ENCODE measurements at regions not wholly inside any gene's neighbourhood (a gene's known extent, or its start where the extent isn't known, plus 50 kb on each side); places are given as distances from the start of the nearest gene placed in this dataset.
A peak's percentile ranks its signal among the peaks of the same experiment; 100 is the strongest.
"Not testable (repeated sequence)": the region's sequence is repeated elsewhere in the genome, so short reads cannot be mapped to it uniquely, and the experiment has no call there.

- Histone ChIP-seq H3K4me1 (peaks cover 0 to 4% (median 0%) of the 10 kb centered on the region in 4 donors), H3K36me3 (no peaks in the 10 kb centered on the region), H3K27ac (no peak overlapping the region), H3K4me3 (no peak overlapping the region), H3K9me3 (no peaks in the 10 kb centered on the region), H3K27me3 (no peaks in the 10 kb centered on the region)
- TF ChIP-seq CTCF (IDR thresholded peaks at IDR 0.05), result no peak
- no peak for TF ChIP-seq POLR2A (IDR thresholded peaks at IDR 0.05)
- intact Hi-C loops (cut with DNase I), result no loop called here
- no peak for DNase-seq
- no peak for ATAC-seq
Observed at GRCh38 chr4:31190671-31191070, 470.5 kb downstream of the PCDH7 start.

GRCh38 chr4:31192341-31192740 lies 472.2 kb downstream of the PCDH7 start:
- no peak overlapping the region for H3K4me3 ChIP-seq

GRCh38 chr4:31193521-31193920 lies 473.4 kb downstream of the PCDH7 start:
- no peak for DNase-seq
- no peaks in the 10 kb centered on the region for H3K9me3 ChIP-seq
- peaks cover 0 to 4% (median 0%) of the 10 kb centered on the region in 4 donors for H3K4me1 ChIP-seq
- TF ChIP-seq CTCF (IDR thresholded peaks at IDR 0.05) (no peak), POLR2A (IDR thresholded peaks at IDR 0.05) (no peak)
- intact Hi-C loops (cut with DNase I), result no loop called here
- H3K4me3 ChIP-seq, result no peak overlapping the region
- no peak overlapping the region for H3K27ac ChIP-seq
- ATAC-seq, result no peak
- no peaks in the 10 kb centered on the region for H3K36me3 ChIP-seq
- H3K27me3 ChIP-seq, result no peaks in the 10 kb centered on the region
- 67% methylated on average over 1 of the region's 1 CpG for WGBS (ENCODE audit: insufficient coverage, low coverage, low lambda C conversion rate, missing lambda C conversion rate)

More at GRCh38 chr4:31192341-31192740, 472.2 kb downstream of the PCDH7 start:
- H3K9me3 ChIP-seq, result no peaks in the 10 kb centered on the region
- H3K27ac ChIP-seq, result no peak overlapping the region
- H3K4me1 ChIP-seq, result peaks cover 0 to 4% (median 0%) of the 10 kb centered on the region in 4 donors
- ATAC-seq (no peak), DNase-seq (no peak)
- intact Hi-C loops (cut with DNase I), result no loop called here
- WGBS (ENCODE audit: insufficient coverage, low coverage, low lambda C conversion rate, missing lambda C conversion rate), result 69% methylated on average over 2 of the region's 2 CpGs
- no peaks in the 10 kb centered on the region for H3K36me3 ChIP-seq
- TF ChIP-seq POLR2A (IDR thresholded peaks at IDR 0.05) (no peak), CTCF (IDR thresholded peaks at IDR 0.05) (no peak)
- H3K27me3 ChIP-seq, result no peaks in the 10 kb centered on the region

GRCh38 chr4:31194823-31195222 lies 474.7 kb downstream of the PCDH7 start:
- peaks cover 0 to 4% (median 0%) of the 10 kb centered on the region in 4 donors for H3K4me1 ChIP-seq
- H3K9me3 ChIP-seq, result no peaks in the 10 kb centered on the region
- peak in 2 of 4 donors; percentile 28 to 48 for ATAC-seq
- H3K36me3 ChIP-seq, result no peaks in the 10 kb centered on the region
- 23% methylated on average over 3 of the region's 3 CpGs for WGBS (ENCODE audit: insufficient coverage, low coverage, low lambda C conversion rate, missing lambda C conversion rate)
- no peak for DNase-seq
- no peak overlapping the region for H3K4me3 ChIP-seq
- H3K27ac ChIP-seq, result no peak overlapping the region
- intact Hi-C loops (cut with DNase I), result no loop called here
- TF ChIP-seq POLR2A (IDR thresholded peaks at IDR 0.05), result no peak
- TF ChIP-seq CTCF (IDR thresholded peaks at IDR 0.05), result no peak
- no peaks in the 10 kb centered on the region for H3K27me3 ChIP-seq

- no peak for ATAC-seq
- no peaks in the 10 kb centered on the region for H3K36me3 ChIP-seq
- intact Hi-C loops (cut with DNase I), result no loop called here
Observed at GRCh38 chr4:31199644-31200043, 479.5 kb downstream of the PCDH7 start.

GRCh38 chr4:31202054-31202453 lies 481.9 kb downstream of the PCDH7 start:
- intact Hi-C loops (cut with DNase I); H3K27me3 ChIP-seq; H3K9me3 ChIP-seq; H3K36me3 ChIP-seq; ATAC-seq; H3K4me3 ChIP-seq; H3K27ac ChIP-seq; DNase-seq; H3K4me1 ChIP-seq: not testable (repeated sequence)
- 68% methylated on average over 9 of the region's 9 CpGs for WGBS (ENCODE audit: insufficient coverage, low coverage, low lambda C conversion rate, missing lambda C conversion rate)

More at GRCh38 chr4:31199644-31200043, 479.5 kb downstream of the PCDH7 start:
- 64% methylated on average over 5 of the region's 5 CpGs for WGBS (ENCODE audit: insufficient coverage, low coverage, low lambda C conversion rate, missing lambda C conversion rate)
- H3K9me3 ChIP-seq, result no peaks in the 10 kb centered on the region
- DNase-seq, result no peak
- TF ChIP-seq POLR2A (IDR thresholded peaks at IDR 0.05), result no peak
- TF ChIP-seq CTCF (IDR thresholded peaks at IDR 0.05), result no peak
- H3K27ac ChIP-seq, result no peak overlapping the region
- H3K4me3 ChIP-seq, result no peak overlapping the region
- H3K27me3 ChIP-seq, result no peaks in the 10 kb centered on the region
- peaks cover 0 to 4% (median 0%) of the 10 kb centered on the region in 4 donors for H3K4me1 ChIP-seq

All from right lobe of liver (tissue), 6 donors.